ENCODE measurements at regions not wholly inside any gene's neighbourhood (a gene's known extent, or its start where the extent isn't known, plus 50 kb on each side); places are given as distances from the start of the nearest gene placed in this dataset.

DNA sequence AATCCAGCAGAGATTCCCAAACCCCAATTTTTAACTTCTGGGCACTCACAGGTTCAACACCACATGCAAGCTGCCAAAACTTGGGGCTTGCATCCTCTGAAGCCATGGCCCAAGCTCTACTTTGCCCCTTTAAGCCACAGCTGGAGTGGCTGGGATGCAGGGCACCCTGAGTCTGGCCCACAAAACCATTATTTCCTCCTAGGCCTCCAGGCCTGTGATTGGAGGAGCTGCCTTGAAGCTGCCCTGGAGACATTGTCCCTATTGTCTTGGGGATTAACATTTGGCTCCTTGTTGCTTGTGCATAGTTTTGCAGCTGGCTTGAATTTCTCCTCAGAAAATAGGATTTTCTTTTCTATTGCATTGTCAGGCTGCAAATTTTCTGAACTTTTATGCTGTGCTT is 109.8 kb upstream of the RPRM start:
- TF ChIP-seq POLR2AphosphoS5 (IDR thresholded peaks at IDR 0.05; ENCODE audit: low read depth, low read length) (no peak), TAF1 (IDR thresholded peaks at IDR 0.05; ENCODE audit: borderline replicate concordance, low read depth, low read length) (no peak), POLR2A (IDR thresholded peaks at IDR 0.05; ENCODE audit: low read depth, low read length) (no peak)
